ENCODE measurements at regions not wholly inside any gene's neighbourhood (a gene's known extent, or its start where the extent isn't known, plus 50 kb on each side); places are given as distances from the start of the nearest gene placed in this dataset.

- no peak for DNase-seq (ENCODE audit: low read depth)
Observed at GRCh38 chr9:84450029-84450428, 109.5 kb upstream of the SLC28A3 start.

GRCh38 chr9:84456527-84456926, 116.0 kb upstream of the SLC28A3 start:
- no peak for DNase-seq (ENCODE audit: low read depth)

DNA sequence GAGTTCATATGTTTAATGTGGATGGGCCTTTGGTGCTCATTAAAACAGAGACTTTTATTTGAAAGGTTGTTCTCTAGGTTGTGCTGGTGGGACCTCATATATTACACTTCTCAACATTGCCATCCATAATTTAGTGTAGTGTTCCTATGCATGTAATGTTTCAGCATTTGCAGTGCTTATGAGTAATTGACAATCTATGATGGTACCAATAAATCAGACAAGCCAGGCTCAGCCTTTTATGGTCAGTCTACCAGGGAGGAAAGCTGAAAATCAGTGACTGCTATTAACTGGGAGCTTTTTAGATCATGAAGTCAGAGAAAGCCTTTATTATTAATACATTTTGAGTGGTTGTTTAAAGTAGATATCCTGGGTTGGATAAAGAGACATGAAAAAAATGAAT, 120.1 kb upstream of the SLC28A3 start:
- no peak for DNase-seq (ENCODE audit: low read depth)

DNA sequence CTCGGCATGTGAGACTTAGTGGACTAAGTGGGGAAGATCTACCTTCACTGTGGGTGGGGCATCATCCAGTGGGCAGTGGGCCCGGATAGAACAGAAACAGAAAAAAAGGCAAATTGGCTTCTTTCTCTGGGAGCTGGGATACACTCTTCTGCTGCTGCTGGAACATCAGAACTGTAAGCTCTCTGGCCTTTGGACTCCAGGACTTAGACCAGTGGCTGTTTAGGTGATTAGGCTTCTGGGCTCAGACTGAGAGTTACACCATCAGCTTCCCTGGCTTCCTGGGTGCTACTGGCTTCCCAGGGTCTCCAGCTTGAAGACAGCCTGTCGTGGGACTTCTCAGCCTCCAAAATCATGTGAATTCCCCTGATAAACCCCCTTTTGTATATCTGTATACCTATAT, 122.7 kb upstream of the SLC28A3 start:
- DNase-seq (ENCODE audit: low read depth) = no peak

DNA sequence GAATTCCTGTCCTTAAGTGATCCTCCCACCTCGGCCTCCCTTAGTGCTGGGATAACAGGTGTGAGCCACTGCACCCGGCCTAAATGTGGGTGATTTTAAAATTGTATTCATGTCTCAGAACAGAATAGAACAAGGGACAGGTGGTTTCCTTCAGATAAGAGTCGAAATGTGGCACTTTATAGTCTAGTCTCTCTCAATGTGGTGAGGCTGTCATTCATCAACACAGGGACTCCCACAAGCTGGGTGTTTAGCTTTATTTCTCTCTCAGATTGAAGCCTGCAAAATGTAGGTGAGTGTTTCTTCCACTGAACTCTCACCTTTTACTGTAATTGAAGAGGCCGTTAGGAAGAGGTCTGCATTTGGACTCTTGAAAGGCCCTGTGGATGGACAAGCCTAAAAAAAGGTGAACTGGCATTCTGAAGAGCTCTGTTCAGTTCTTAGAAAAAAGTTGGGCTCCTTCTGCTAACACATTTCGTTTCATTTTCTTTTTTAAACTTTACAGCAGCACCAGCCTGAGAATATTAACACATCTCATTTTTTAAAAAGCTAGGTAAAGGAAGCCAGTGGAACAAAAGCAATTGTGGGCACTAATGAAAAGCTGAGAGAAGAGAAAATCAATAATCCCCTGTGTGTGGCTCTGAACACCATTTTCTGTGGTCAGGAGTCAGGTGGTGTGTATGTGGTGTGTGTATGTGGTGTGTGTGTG, 126.2 kb upstream of the SLC28A3 start:
- no peak for DNase-seq (ENCODE audit: low read depth)

- no peak for DNase-seq (ENCODE audit: low read depth)
Observed at GRCh38 chr9:84471816-84472215, 131.3 kb upstream of the SLC28A3 start.

GRCh38 chr9:84478996-84479395, 138.4 kb upstream of the SLC28A3 start:
- no peak for DNase-seq (ENCODE audit: low read depth)

DNA sequence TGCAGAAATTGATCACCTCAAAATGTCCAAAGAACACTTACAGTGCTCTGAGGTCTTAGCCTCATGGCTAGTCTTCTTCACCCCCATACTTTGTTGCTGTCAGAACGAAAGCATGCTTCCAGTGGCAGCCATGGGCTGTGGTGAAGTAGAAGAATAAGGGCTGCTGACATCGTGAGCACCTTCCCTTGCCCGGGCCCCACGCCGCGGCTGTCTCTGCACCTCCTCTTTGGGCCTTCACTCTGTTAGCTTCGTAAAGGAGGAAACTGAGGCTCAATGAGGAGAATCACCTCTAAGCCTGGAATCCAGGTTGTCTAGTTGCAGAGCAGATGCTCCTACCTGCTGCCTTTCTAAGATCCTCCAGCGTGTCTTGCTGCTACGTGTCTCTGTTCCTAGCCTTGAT, 139.5 kb upstream of the SLC28A3 start:
- no peak for DNase-seq (ENCODE audit: low read depth)

DNA sequence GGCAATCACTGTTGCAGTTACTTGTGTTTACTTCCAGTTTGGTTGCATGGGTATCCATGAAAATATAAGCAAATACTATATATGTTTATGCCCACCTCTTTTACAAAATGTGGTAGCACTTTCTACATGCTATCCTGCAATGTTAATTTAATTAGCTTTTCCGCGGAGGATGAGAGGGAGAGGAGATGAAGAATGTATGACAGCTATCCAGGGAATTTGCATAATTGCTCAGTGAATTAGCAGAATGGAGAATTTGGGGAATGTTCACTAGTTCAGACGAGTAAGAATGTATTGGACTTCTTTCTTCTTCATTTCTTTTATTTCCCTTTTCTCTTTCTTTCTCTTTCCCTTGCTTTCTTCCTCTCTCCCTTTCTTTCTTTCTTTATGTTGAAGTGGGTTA, 140.7 kb upstream of the SLC28A3 start:
- no peak for DNase-seq (ENCODE audit: low read depth)

GRCh38 chr9:84481636-84482218, 141.2 kb upstream of the SLC28A3 start:
- DNase-seq (ENCODE audit: low read depth) = no peak

DNA sequence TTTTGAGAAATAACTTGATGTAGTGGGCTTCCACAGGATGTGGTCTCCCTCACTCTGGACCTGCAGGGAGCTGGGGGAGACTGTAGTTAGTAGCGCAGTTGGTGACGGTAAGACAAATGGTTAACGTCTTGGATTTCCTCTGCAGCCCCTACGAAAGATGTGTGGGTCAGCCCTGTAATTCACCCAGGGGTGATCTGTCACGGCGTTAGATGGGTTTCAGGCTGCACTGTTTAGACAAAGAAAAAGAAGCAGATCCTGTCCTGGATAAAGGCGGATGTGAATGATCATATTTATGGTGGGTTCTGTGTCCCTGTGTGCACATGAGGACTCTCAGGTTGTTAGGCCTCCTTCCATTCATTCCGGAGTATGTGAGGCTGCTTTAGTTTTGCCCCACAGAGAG, 142.0 kb upstream of the SLC28A3 start:
- DNase-seq (ENCODE audit: low read depth) = no peak

DNA sequence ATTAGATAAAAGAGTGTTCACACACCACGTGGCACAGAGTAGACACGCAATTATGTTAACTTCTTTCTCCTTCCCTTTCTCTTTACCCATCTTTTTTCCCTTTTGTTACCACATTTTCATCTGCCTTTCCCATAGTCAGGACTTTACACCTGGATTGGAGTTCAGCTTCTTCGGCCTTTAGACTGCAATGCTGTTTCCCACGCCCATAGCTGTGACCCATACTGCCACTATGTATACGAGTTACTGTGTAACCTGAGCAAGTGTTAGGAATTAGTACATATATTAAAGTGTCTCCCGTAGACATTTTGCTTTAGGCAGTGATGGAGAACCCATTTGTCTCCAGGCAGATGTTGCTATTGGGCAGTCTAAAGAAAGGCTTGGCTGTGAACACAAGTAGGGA, 143.6 kb upstream of the SLC28A3 start:
- DNase-seq (ENCODE audit: low read depth) = no peak

DNA sequence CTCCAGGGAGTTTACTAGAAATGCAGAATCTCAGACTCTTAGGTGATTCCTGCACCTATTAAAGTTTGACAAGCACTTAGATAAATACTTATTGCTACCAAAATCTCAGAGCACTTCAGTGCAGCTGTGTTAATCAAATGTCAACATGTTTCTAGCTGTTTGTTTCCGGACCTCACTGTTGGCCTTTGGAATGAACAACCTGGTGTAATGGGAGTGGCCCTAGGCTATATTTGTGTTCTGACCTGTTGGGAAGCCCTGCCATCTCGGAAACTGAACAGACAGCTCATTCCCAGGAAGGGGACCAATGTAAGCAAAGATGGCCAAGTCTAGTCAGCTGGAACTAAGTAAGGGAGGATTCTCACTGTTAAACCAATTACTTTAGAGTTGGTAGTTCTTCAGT, 145.0 kb upstream of the SLC28A3 start:
- DNase-seq (ENCODE audit: low read depth) = no peak

GRCh38 chr9:84486663-84487062, 146.1 kb upstream of the SLC28A3 start:
- DNase-seq (ENCODE audit: low read depth) = no peak

DNA sequence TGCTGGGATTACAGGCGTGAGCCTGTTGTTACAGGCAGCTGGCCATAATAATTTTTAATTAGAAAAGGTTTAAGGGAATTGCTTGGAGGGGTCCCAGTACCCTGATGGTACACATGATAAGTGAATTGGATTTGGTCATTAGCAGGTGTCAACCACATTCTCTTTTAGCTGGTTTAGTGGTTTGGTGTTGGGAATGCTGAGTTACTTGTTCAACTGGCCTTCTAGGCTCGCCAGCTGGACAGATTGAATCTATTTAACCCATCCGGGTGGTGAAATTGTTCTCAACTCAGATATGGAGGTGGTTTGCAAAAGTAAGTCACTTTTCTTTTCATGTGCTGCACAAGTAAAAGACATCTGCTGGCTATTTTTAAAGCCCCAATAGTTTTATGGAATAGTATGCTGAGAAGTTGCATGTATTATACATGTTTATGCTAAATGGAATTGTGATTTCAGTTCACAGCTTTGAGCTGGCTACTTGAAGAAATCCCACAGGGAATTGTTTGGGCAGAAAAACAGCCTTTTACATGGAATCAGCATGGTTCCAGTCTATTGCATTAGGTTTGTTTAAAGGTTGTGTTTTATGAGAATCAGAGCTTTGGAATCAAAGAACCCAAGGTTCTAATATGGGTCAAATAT, 149.8 kb upstream of the SLC28A3 start:
- no peak for DNase-seq (ENCODE audit: low read depth)

DNA sequence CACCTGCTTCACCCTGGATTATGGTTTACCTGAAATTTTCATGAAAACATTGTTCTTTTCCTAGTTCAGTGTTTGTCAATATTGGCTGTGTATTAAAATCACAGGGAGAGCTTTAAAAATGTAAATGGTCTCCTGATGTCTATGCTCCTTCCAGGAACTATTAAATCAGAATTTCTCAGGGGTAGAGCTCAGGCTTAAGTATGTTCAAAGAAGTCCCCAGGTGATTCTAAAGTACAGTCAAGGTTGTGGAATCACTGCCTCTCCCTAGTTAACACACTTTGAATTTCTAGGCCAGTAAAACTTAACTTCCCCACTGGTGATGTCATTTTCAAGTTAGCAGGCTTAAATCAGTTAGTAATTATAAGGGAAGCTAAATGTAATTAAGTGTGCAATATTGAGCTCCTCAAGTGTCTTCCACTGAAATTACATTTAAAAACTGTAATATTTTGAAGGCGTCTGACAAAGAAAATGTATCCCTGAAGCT, 150.3 kb upstream of the SLC28A3 start:
- no peak for DNase-seq (ENCODE audit: low read depth)

DNA sequence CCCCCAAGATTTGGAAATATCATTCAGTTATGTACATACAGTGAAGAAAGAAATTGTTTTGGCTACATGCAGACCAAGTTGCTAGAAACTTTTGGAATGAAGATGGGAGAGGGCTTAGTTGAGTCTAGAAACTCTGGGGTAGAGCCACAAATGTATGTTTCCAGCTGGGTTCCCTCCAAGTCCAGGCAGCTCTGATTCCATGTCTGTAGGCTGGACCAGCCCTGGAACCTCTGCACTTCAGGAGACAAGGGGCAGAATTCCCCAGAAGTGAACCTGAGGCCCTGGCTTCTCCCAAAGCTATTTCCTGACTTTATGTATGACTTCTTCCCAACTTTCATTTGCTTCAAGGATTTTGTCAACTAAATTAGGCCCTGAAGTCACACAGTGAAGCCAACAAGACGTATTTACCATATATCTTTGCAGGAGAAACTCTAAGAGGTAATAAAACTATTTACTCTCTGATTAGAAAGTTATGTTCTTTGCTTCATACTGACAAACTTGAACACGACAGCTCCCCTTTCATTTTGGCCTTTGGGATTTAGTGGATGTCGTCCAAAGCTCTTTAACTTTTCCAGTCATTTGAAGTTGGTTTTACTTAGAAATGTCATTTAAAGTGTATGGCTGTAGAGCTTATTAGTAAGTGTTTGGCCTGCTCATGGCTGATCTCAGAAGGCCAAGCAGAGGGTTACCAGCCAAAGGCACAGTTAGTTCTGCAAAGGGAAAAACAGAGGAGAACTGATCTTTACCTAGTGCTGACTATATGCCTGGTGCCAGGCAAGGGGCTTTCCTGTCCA, 152.0 kb upstream of the SLC28A3 start:
- DNase-seq (ENCODE audit: low read depth) = no peak

GRCh38 chr9:84493284-84493947, 152.9 kb upstream of the SLC28A3 start:
- DNase-seq (ENCODE audit: low read depth) = no peak

- no peak for DNase-seq (ENCODE audit: low read depth)
Observed at GRCh38 chr9:84499969-84500582, 159.5 kb upstream of the SLC28A3 start.

DNA sequence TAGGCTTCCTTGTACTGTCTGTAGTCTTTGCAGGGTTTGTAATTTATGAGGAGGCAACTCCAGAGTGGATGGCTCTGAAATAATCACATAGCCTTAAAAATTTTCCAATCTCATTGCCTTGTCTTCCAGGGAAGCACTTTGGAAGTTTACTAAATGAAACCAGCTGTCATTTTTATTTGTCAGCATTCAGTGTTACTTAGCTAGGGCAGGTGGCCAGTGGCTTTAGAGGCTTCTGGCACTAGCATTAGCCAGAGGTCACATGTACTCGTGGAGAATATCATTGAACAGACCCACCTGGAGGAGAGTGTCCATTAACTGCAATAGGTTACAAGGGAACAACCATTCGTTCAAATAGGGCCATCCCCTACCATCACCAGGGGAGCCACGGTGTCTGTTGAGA, 160.3 kb upstream of the SLC28A3 start:
- DNase-seq (ENCODE audit: low read depth) = no peak

GRCh38 chr9:84501587-84501986, 161.0 kb upstream of the SLC28A3 start:
- no peak for DNase-seq (ENCODE audit: low read depth)

- no peak for DNase-seq (ENCODE audit: low read depth)
Observed at GRCh38 chr9:84502066-84502465, 161.5 kb upstream of the SLC28A3 start.
